GM11168 (cell line): ENCODE measurements at regions not wholly inside any gene's neighbourhood (a gene's known extent, or its start where the extent isn't known, plus 50 kb on each side); places are given as distances from the start of the nearest gene placed in this dataset.
"Not testable (repeated sequence)": the region's sequence is repeated elsewhere in the genome, so short reads cannot be mapped to it uniquely, and the experiment has no call there.

Experiments
- in situ Hi-C: fragments of 300-500 bp; cut with MboI; formaldehyde crosslinking; loops from one replicate; pipeline ENCODE4 v1.12.0; 2022; ENCODE audit warnings: low sequenced_read_pairs; ENCODE audit not compliant: unreplicated experiment

DNA sequence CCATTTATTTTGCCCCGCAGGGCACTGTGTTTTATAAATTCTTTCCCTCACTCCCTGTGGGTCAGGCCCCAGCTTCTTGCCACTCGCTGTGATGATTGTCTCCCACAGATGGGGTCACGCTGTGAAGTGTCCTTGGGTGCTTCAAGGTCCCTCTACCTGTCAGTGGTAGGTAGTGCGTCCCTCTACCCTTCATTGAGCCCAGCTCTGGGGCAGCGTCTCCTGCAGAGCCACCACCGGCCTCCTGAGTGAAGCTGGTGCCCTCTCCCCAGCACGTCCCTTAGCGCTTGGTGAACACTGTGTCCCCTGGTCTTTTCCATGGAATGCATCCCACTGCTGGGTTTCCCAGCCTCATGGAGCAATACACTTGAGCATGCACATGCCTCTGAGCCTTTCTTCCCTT is 108.2 kb downstream of the NRN1 start:
- in situ Hi-C loops = no loop called here

DNA sequence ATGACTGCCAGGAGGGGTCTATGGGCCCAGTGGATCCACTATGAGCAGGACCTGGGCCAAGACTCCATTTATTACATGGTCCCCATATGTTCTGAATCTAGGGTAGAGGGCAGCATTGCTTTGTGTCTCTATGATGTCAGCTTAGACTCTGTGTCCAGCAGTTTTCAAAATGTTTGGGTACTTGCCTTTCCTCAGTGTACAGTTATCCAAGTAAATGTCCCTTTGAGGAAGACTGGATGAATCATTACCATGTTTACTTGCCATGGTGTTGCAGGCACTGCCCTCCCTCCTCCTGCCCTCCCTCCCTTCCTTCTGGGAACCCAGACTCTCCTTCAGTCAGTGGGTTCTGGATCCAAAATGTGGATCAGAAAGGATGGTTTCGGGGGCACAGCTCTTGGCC is 108.6 kb downstream of the NRN1 start:
- in situ Hi-C loops = no loop called here

DNA sequence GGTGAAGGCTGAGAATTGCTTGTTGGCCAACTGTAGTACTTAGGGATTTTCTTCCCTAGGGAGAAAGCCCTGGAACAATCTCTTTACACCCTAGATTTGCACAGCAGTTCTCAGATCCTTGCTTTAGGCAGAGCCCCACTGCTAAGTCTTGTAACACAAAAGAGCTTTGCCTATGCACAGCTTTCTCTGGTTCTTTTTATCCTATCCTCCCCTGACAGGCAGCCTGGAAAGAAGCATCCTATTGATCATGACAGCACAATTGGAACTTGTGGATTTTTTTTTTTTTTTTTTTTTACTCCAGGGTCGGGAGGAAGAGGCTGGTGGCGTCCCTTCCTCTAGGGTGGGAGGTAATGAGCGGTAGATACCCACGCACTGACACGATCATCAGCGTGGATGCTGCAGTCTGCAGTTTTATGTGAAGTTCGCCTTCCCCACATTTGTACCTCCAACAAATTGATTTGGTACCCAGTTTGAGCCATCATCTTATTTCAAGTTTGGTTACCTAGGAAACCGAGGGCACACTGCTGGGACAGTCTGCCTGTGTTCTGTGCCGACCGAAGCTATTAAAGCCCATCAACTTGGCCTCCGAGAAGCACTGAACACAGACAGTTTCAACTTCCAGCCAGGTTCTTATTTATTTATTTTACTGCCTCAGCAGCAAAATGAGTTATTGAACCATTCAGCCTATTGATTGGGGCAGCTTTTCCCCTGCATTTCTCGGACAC is 110.1 kb downstream of the NRN1 start:
- in situ Hi-C loops = no loop called here

DNA sequence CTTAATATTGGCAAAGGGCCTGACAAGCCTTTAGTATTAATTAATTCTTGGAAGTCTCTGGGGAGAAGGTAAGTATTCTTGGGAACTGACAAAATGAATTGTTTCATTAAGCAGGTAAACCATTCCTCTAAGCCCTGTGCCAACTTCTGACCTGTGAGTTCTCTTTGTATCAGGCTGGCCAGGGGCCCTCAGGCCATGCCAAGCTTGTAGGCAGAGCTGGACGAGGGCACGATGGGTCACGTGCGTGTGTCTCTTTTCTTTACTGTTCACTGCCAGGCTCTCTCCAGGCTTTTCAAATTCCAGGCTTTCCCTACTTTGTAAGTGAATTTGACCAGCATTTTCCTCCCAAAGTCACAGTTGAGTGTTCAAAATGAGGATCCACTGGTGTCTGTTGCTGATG is 112.4 kb downstream of the NRN1 start:
- in situ Hi-C loops = no loop called here

DNA sequence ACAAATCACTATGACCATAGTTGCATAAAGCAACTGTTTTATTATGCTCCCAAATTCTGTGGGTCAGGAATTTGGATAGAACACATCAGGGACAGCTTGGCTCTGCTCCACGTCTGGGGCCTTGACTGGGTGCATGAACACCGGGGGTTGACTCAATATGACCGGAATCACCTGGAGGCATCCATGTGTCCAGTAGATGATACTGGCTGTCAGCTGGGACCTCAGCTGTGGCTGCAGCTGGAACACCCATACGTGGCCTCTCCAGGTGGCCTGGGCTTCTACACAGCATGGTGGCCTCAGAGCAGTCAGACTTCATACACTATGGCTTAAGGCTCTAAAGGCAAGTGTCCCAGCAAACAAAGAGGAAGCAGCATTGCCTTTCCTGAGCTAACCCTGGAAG is 113.4 kb downstream of the NRN1 start:
- in situ Hi-C loops = no loop called here

DNA sequence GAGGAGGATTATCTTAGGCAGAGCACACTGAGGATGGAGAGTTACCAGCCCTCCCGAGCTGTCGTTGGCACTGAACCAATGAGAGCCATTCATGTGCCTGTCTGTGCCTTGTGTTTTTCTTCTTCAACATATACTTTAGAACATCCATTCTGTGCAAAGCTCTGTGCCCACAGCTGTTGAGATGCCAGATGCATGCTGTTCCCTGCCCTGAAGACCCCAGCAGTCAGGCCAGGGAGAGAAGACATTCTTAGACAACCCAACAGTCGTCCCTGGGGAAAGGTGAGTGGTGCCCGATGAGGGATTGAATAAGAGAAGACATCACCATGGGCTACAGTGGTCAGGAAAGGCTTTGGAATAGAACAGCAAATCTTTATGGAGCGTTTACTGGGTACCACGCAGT is 114.1 kb downstream of the NRN1 start:
- in situ Hi-C loops = no loop called here

DNA sequence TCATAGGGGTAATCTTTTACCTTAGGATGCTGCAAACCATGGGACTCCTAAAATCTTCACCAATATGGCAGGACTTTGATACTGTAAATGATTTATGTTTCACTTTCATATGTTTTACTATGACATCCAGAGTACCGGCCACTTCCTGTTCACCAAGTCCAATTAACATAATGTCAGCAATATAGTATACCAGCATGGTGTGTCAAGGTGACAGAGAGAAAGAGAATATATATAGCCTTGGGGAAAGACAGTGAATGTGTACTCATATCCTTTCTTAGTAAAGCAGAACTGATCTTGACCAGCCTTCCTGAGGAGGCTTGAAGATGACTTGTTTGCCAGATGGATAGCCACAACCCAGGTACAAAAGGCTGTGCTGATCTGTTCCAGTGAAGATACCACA is 127.9 kb downstream of the NRN1 start:
- in situ Hi-C loops = no loop called here

DNA sequence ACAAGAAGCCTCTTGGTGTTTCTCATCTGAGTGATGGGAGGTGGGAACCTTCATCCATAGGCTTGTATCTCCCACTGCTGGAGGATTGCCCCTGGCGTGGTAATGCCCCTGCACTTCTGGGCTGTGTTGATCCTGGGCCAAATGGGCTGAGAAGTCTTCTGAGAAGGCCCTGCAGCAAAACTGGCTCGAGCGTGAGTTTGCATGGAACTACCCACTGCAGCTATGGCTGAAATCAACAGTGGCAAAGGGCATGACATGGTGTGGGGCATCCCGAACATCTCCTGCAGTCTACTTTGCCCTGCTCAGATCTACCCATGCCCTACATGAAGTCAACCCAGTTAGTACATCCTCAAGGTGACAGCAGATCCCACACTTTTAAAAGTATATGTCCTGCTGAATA is 130.6 kb downstream of the NRN1 start:
- in situ Hi-C loops = no loop called here

DNA sequence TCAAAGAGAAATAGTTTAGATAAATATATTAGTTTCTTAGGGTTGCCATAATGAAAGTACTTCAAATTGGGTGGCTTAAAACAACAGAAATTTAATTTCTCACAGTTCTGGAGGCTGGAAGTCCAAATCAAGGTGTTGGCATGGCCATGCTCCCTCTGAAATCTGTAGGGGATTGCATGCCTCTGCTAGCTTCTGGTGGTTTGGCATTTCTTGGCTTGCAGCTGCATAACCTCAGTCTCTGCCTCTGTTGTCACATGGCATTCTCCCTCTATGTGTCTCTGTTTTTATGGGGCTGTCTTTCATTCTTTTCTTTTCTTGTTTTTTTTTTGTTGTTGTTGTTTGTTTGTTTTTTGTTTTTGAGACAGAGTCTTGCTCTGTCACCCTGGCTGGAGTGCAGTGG is 132.7 kb downstream of the NRN1 start:
- in situ Hi-C loops = not testable (repeated sequence)

DNA sequence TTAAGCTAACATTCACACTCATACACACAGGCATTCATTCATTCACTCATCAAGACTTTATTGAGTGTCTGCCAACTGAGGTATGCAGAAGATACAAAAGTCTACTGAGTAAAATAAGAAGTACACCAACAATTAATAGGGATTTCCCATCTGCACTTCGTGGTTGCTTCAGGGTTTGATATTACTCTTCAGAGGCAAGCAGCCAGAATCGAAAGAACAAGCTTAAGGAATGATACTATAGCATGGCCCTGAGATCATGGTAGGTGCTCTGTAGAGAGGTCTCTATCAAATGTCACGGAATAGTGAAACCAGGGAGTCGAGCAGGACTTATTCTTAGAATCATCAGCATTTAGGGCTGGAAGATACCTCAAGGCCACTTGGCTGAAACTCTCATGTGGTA is 135.4 kb downstream of the NRN1 start:
- in situ Hi-C loops = no loop called here

DNA sequence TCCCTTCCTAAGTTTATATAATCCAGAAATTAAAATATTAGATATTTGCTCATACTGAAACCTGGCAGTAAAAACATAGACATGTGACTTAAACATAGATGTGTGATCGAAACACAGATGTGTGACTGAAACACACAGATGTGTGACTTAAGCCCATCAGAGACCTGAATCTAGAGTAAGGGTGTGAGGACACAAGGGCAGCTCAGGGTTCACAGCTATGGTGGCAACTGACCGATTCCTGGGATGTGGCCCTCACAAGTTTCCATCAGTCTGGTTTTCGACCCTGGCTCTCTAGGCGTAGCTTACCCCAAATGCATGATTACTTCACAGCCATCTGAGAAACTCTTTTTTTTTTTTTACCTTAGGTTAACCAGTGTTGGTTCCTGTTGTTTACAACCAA is 137.0 kb downstream of the NRN1 start:
- in situ Hi-C loops = loop anchor here (10.0 kb wide), 1 partner anchor 1365 kb away; no protein-coding TSS in a partner anchor

DNA sequence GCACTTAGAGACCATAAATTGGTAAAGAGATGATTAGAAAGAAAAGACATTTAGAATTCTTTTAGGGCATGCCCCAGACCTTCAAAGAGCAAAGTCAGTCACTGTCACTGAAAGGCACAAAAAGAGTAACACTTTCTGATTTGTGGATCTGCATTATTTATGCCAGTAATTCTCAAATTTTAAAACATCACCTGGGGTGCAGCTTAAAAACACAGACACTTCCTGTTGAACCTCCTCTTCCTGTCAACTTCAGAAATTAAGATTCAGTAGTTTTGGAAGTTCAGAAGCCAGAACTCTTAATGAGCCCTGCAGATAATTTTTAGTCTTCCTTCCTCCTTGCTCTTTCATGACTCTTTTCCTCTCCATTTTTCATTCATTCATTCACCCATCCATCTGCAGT is 137.5 kb downstream of the NRN1 start:
- in situ Hi-C loops = loop anchor here (10.0 kb wide), 1 partner anchor 1366 kb away; no protein-coding TSS in a partner anchor

DNA sequence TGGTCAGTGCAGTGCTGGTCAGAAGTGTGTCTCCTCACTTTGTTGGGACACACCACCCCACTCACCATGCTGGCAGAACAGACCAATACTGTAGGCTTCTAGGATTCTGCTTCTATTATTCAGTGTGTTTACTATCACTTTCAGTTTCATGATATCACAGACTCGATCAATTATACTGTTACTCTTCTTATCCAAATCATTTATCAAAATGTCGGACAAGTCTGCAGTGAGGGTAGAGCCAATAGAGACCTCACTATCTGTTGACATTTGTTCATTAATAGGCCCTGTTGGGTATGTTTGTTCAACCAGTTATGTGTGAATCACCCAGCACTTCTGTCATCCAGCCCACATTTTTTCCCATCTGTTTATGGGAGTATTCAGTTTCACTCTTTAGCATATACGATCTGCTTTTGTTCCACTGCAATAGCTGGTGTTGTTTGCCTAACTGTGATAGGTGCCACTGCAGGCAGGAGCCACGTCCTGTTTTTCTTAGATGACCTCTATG is 140.1 kb downstream of the NRN1 start:
- in situ Hi-C loops = loop anchor here (10.0 kb wide), 1 partner anchor 1368 kb away; no protein-coding TSS in a partner anchor

DNA sequence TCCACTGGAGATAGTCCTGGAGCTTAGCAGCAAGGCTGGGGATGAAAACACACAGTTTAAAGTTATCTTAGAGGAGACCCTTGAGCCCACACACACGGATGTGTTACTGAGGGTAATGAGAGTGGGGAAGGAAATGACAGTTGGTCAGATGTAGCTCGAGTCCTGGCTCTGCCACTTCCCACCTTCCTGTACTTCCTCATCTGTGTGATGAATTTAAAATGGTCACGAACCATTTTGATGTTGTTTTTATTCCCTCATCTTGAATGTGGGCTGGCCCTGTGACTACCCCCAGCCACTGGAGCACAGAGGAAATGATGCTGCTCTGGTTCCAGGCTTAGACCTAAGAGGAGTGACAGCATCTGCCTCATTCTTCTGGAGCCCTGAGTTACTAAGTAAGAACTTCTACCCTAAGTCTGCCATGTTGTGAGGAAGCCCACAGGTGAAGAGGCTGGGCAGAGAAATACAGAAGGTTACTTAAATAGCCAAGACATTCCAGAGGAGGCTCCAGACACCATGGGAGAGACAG is 141.2 kb downstream of the NRN1 start:
- in situ Hi-C loops = loop anchor here (10.0 kb wide), 1 partner anchor 1369 kb away; no protein-coding TSS in a partner anchor

DNA sequence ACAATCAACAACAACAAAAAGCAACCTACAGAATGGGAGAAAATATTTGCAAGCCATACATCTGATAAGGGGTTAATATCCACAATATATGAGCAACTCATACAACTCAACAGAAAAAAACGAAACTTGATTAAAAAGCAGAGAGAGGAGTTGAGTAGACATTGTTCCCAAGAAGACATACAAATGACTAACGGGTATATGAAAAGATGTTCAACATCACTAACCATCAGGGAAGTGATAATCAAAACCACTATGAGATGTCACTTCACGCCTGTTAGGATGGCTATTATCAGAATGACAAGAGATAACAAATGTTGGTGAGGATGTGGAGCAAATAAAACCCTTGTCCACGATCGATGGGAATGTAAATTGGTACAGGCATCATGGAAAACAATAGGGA is 145.9 kb downstream of the NRN1 start:
- in situ Hi-C loops = loop anchor here (10.0 kb wide), 1 partner anchor 1374 kb away; no protein-coding TSS in a partner anchor

DNA sequence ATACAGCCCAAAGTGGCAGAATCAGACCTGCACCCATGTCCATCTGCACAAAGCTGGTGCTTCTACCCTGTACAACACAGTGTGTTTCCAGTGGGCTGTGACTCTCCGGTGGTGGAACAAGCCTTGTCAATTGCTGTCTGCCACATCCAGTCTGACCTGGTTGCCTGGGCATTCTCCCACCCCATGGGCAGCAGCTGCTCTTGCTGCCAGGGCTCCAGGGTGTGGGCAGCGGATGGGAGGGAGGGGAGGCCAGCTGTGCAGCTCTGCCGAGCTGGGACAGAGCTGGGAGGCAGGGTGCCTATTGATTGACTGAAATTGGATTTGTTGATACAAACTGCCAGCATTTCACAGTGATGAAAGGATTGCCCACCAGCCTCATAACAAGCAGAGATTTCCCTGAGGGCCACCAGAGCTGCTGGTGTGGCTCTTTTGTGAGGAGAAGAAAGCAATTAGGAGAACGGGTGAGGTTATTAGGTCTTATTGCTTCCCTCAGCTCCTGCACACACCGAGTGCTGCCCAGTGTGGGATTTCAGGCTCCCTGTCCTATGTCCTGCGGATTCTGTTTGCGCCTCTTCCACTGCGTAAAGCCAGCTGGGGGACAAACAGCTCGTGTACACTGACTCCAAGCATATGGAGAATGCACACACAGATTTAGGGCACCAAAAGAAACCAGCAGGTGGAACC is 150.8 kb downstream of the NRN1 start:
- in situ Hi-C loops = no loop called here

DNA sequence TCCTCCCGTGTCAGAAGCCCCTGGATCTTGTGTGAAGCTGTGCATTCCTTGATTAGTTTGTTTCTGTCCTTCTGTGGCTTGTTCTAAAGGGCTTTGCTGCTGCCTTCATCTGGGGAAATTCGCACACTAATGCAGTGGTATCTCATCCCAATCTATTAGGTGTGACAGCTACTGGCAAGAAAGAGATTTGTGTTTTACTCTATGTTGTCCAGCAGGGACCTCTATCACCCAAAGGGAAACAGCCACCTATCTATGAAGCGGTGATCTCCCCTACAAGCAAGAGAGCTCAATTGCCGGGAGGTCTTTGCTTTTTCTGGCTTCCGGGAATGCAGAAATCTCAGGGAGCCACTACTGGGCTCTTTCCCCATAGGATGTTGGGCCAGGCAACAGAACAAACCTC is 151.8 kb downstream of the NRN1 start:
- in situ Hi-C loops = no loop called here

DNA sequence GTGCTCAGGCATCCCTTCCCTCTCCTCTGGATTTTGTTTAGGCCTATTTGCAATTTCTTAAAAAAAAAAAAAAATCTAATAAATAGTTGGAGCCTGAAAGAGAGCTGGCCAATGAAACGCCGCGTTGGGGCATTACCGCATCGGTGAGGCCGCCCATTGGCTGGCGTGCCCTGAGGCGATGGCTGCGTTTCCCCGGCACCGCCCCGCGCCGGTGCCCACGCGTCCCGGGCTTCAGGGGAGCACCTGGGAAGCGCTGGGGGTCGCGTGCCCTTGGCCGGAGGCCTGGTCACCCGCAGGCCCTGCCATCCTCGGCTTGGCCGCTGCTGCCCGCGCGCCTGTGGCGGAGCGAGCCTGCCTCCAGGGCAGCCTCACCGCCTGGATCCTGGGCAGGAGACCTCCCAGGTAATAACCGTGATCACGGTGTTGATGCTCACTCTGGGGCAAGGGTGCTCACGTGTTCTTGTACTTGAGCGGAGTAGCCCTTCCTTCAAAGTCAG is 155.4 kb downstream of the NRN1 start:
- in situ Hi-C loops = no loop called here

DNA sequence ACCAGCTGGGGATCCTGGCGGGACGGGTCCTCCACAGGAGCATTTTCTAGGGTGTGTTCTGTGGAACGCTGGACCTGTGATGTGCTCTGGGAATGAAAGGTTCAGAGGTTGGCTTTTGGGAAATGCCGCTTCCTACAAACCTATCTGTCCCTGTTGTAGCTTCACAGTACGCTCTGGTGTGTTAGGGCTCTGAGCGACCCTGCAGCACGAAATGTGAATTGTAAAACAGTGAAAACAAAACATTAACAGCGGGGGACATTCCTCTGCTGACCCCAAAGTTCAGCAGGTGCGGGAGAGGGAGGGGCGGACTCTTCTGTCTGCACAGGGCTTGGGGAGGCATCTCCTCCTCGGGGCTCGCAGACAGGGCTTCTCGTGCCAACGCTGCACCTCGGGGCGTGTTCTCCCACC is 155.9 kb downstream of the NRN1 start:
- in situ Hi-C loops = no loop called here

DNA sequence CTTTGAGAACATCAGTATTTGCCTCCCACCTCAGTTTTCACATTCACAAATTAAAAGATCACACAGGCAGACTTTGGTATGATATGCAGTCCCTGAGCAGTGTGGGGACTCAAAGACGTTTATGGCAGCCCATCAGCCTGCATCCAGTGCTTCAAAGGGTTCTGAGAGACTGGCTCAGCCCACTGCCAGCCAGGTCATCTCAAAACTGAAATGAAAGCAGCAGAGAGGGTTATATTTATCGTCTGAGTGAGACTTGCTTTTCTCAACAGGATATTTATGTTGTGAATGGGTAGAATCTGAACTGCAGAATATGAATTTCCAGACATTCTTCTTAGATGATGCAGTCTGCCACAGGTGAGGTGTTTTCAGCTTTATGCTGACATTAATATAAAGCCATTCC is 159.8 kb downstream of the NRN1 start:
- in situ Hi-C loops = no loop called here

DNA sequence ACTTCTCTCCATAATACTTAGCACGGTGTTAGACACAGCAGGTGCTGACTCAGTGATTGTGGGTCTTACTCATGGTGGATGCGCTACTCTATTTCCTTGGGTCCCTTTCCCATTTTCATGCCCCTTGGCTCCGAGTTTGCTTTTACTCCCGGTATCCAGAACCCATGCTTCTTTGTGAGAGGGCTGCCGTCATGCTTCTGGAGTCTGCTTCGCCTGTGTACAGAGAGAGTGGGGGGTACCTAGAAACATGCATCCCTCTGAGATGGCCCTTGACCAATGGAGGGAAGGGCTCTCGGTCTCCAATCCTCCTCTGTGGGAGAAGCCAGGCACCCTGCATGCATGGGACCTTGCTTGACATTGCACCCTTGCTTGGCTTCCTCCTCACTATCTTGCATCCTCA is 160.4 kb downstream of the NRN1 start:
- in situ Hi-C loops = no loop called here
